ENCODE measurements at regions not wholly inside any gene's neighbourhood (a gene's known extent, or its start where the extent isn't known, plus 50 kb on each side); places are given as distances from the start of the nearest gene placed in this dataset.

DNA sequence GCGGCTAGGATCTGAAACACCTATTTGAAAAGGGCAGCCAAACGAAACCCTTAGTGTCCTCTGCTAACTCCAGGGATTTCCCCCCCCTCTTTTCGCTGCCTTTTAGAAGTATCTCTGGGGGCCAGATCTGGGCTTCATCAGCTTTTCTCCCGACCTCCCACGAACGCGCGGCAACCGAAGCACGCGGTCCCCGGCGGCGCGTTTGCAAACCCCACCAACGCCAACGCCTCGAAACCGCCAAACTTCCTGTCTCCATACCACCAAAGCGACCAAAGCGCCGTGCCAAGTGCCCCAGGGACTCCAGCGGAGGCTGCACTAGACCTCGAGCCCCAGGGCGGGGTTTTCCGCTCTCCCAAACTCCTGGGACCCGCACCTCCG lies 155.8 kb upstream of the FRMD4B start:
- H3K9me3 ChIP-seq (ENCODE audit: insufficient read depth, low read length), result peaks cover 5% of the 10 kb centered on the region; the same call in 1 of the 2 replicates
- DNase-seq (ENCODE audit: low read depth, low spot score), result peak; percentile 8
- H3K27me3 ChIP-seq (ENCODE audit: insufficient read depth, insufficient read length), result peaks cover 40% of the 10 kb centered on the region
- peak overlapping the region; percentile 67 for H3K4me3 ChIP-seq (ENCODE audit: insufficient read length, low read depth)
- H3K4me1 ChIP-seq (ENCODE audit: insufficient read depth, insufficient read length), result peaks cover 2% of the 10 kb centered on the region
- no peaks in the 10 kb centered on the region for H3K36me3 ChIP-seq (ENCODE audit: insufficient read depth, insufficient read length, low read length)
- peak overlapping the region; percentile 78 for H3K9ac ChIP-seq (ENCODE audit: insufficient read length, low read depth)
- TF ChIP-seq SUZ12 (IDR thresholded peaks at IDR 0.05; ENCODE audit: extremely low read depth, insufficient read depth, insufficient read length), result no peak
- TF ChIP-seq ZNF274 (IDR thresholded peaks at IDR 0.05; ENCODE audit: low read depth, low read length), result no peak
- TF ChIP-seq YY1 (IDR thresholded peaks at IDR 0.05; ENCODE audit: insufficient read depth, insufficient read length), result no peak

DNA sequence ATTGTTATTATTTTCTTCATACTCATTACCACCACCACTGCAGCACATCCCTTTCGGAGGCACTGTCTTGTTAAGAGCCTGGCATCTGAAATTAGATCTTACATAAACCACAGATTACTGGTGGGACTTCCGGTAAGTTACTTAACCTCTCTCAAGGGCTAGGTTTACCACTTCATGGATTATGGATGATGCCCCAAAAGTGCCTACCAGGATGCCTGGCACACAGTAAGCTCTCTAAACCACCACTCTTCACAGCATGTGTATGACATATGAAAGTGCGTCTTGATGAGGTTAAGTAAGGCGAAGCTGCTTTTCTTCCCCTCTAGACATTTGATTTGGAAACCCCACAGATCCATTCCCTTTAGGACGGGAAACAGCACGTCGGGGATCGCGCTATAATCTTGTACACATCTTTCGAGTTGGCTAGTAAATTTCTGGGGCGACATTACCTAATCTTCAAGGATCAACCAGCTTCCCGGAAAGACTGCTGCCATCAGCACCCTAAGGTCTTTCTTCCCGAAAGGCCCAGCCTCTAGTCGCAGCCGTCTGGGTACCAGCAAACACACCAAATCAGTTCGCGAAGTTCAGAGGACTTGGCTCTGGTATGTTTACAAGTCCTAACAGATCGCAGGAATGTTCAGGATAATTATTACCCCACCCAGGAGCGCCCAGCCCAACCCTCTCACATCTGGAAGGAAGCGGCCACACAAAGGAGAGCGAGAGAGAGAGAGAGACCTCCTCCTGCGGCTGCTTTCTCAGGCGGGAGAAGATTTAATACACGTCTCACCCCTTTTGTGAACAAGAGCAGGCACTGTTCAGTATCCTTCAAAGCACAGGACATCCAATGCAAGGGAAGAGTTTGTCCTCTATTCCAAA lies 155.1 kb upstream of the FRMD4B start:
- H3K4me1 ChIP-seq (ENCODE audit: insufficient read depth, insufficient read length), result peaks cover 2% of the 10 kb centered on the region
- peak; percentile 1 for DNase-seq (ENCODE audit: low read depth, low spot score)
- peaks cover 40% of the 10 kb centered on the region for H3K27me3 ChIP-seq (ENCODE audit: insufficient read depth, insufficient read length)
- peaks cover 5% of the 10 kb centered on the region; the same call in 1 of the 2 replicates for H3K9me3 ChIP-seq (ENCODE audit: insufficient read depth, low read length)
- H3K9ac ChIP-seq (ENCODE audit: insufficient read length, low read depth), result peak overlapping the region; percentile 78
- TF ChIP-seq SUZ12 (IDR thresholded peaks at IDR 0.05; ENCODE audit: extremely low read depth, insufficient read depth, insufficient read length), result no peak
- TF ChIP-seq ZNF274 (IDR thresholded peaks at IDR 0.05; ENCODE audit: low read depth, low read length), result no peak
- TF ChIP-seq YY1 (IDR thresholded peaks at IDR 0.05; ENCODE audit: insufficient read depth, insufficient read length), result no peak
- peak overlapping the region; percentile 67 for H3K4me3 ChIP-seq (ENCODE audit: insufficient read length, low read depth)
- H3K36me3 ChIP-seq (ENCODE audit: insufficient read depth, insufficient read length, low read length), result no peaks in the 10 kb centered on the region

DNA sequence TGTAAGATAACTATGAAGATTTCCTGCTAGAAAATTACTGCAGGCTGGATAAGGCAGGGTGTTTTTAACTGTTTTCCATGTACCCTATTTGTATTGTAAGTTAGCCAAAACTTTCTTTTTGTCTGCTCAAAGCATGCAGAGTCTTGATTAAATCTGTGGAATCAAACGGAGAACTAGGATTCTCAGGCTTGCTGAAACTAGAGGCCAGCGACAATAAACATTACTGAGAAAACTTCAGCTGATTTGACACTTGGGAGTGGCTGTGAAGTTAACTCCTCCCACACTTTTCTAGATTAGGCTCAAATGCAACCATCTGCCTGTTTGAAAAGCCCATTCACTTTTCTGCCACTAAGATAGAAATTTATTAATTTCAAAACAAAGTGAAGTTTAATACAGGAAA lies 153.2 kb upstream of the FRMD4B start:
- H3K9ac ChIP-seq (ENCODE audit: insufficient read length, low read depth), result no peak overlapping the region
- no peak for TF ChIP-seq SUZ12 (IDR thresholded peaks at IDR 0.05; ENCODE audit: extremely low read depth, insufficient read depth, insufficient read length)
- H3K27me3 ChIP-seq (ENCODE audit: insufficient read depth, insufficient read length), result peaks cover 34% of the 10 kb centered on the region
- H3K9me3 ChIP-seq (ENCODE audit: insufficient read depth, low read length), result peaks cover 4% of the 10 kb centered on the region; the same call in 1 of the 2 replicates
- DNase-seq (ENCODE audit: low read depth, low spot score), result no peak
- no peak overlapping the region for H3K4me3 ChIP-seq (ENCODE audit: insufficient read length, low read depth)
- H3K36me3 ChIP-seq (ENCODE audit: insufficient read depth, insufficient read length, low read length), result no peaks in the 10 kb centered on the region
- H3K4me1 ChIP-seq (ENCODE audit: insufficient read depth, insufficient read length), result peaks cover 2% of the 10 kb centered on the region

DNA sequence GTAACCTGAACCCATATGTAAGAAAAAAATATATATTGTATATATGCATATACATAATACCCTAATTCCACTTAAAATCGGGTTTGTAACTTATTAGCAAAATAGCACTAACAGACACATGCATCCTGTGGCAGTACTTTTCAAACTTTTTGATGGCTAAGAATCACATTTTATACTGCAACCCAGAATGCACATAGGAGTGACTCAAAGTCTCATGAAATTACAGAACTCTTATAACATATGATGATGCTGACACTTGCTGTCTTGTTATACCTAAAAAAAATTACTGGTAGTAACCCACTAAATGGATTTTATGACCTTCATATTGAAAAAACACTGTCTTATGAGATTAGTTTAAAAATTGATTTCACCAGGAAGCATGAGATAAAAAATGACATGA lies 152.4 kb upstream of the FRMD4B start:
- Histone ChIP-seq H3K4me1 (ENCODE audit: insufficient read depth, insufficient read length) (peaks cover 2% of the 10 kb centered on the region), H3K36me3 (ENCODE audit: insufficient read depth, insufficient read length, low read length) (no peaks in the 10 kb centered on the region), H3K9ac (ENCODE audit: insufficient read length, low read depth) (no peak overlapping the region), H3K4me3 (ENCODE audit: insufficient read length, low read depth) (no peak overlapping the region), H3K9me3 (ENCODE audit: insufficient read depth, low read length) (no peaks in the 10 kb centered on the region), H3K27me3 (ENCODE audit: insufficient read depth, insufficient read length) (peaks cover 26% of the 10 kb centered on the region)
- DNase-seq (ENCODE audit: low read depth, low spot score), result no peak
- TF ChIP-seq YY1 (IDR thresholded peaks at IDR 0.05; ENCODE audit: insufficient read depth, insufficient read length) (no peak), ZNF274 (IDR thresholded peaks at IDR 0.05; ENCODE audit: low read depth, low read length) (no peak), SUZ12 (IDR thresholded peaks at IDR 0.05; ENCODE audit: extremely low read depth, insufficient read depth, insufficient read length) (no peak)

DNA sequence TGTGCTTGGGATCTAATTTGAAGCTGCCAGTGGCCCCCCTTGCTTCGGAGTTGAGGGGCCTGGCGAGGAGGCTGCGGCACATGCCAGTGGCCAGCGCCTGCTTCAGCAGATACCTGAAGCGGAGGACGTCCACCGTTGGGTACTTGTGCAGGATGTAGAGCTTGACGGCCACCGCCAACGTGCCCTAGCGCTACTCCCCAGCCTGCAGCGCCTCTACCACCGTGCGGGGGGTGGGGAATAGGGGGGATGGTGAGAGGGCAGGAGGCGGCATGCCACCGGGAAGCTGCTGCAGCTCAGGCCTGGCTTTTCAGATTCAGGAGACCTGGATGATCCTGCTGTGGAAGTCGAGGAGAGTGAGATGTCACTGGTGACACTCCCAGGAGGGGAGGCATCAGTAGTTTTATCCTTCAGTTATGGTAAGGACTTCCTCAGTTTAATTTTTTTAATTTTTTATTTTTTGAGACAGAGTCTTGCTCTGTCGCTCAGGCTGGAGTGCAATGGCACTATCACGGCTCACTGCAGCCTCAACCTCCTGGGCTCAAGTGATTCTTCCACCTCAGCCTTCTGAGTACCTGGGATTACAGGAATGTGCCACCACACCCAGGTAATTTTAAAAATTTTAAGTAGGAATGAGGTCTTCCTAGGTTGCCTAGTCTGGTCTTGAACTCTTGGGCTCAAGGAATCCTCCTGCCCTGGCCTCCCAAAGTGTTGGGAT lies 150.6 kb upstream of the FRMD4B start:
- Histone ChIP-seq H3K9ac (ENCODE audit: insufficient read length, low read depth) (no peak overlapping the region), H3K27me3 (ENCODE audit: insufficient read depth, insufficient read length) (peaks cover 10% of the 10 kb centered on the region), H3K4me3 (ENCODE audit: insufficient read length, low read depth) (no peak overlapping the region), H3K4me1 (ENCODE audit: insufficient read depth, insufficient read length) (no peaks in the 10 kb centered on the region), H3K36me3 (ENCODE audit: insufficient read depth, insufficient read length, low read length) (no peaks in the 10 kb centered on the region), H3K9me3 (ENCODE audit: insufficient read depth, low read length) (no peaks in the 10 kb centered on the region)
- TF ChIP-seq YY1 (IDR thresholded peaks at IDR 0.05; ENCODE audit: insufficient read depth, insufficient read length) (no peak), SUZ12 (IDR thresholded peaks at IDR 0.05; ENCODE audit: extremely low read depth, insufficient read depth, insufficient read length) (no peak), ZNF274 (IDR thresholded peaks at IDR 0.05; ENCODE audit: low read depth, low read length) (no peak)
- DNase-seq (ENCODE audit: low read depth, low spot score), result no peak

DNA sequence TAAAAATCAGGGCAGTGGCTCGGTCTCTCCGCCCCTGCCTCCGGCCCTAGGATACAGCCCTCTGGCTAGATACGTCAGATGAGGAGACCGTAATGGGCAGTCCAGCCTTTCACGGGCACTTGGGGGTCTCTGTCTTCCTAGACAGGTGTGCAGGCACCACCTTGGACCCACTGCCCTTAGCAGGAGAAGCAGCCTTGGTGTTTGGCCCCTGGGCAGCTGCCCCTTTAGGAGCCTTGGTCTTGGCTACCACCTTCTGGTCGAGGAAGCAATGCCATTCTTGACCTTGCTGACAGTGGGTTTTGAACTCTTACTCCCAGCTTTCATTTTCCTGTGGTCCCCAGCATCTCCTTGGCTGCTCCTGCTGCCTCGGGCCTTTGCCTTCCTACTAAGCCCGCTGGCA lies 149.7 kb upstream of the FRMD4B start:
- TF ChIP-seq SUZ12 (IDR thresholded peaks at IDR 0.05; ENCODE audit: extremely low read depth, insufficient read depth, insufficient read length) (no peak), ZNF274 (IDR thresholded peaks at IDR 0.05; ENCODE audit: low read depth, low read length) (no peak), YY1 (IDR thresholded peaks at IDR 0.05; ENCODE audit: insufficient read depth, insufficient read length) (no peak)
- no peak for DNase-seq (ENCODE audit: low read depth, low spot score)
- Histone ChIP-seq H3K36me3 (ENCODE audit: insufficient read depth, insufficient read length, low read length) (no peaks in the 10 kb centered on the region), H3K4me3 (ENCODE audit: insufficient read length, low read depth) (no peak overlapping the region), H3K27me3 (ENCODE audit: insufficient read depth, insufficient read length) (peaks cover 1% of the 10 kb centered on the region), H3K9ac (ENCODE audit: insufficient read length, low read depth) (no peak overlapping the region), H3K4me1 (ENCODE audit: insufficient read depth, insufficient read length) (no peaks in the 10 kb centered on the region), H3K9me3 (ENCODE audit: insufficient read depth, low read length) (no peaks in the 10 kb centered on the region)

DNA sequence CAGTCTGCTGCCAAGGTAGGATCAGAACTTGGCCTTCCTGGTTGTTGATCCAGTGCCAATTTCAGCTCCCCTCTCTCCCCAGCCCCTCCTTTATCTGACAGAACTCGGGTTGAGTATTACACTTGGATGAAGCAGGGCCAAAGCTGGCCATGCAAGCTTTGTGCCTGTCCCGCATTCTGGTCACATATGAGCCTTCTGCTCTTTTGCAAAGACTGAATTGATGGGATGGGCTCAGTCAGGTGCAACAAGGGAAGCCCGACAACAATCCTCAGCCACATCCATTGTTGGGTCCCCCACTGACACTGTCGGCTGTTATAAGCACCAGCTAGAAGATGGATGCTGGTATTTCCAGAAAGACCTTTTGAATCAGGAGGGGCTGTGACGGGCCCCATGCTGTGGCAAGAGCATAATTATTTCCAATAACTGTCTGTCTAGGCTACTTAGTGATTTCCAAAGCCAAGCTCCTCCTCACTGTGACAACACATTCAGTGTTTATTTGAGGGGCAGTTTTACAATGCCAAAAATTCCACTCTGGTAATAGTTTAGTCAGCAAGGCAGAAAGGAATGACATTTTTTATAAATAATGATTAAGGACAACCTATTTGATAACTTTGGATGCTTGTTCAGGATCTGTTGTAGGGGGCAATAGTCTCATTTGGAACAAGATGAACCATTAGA lies 146.8 kb upstream of the FRMD4B start:
- Histone ChIP-seq H3K4me1 (ENCODE audit: insufficient read depth, insufficient read length) (no peaks in the 10 kb centered on the region), H3K4me3 (ENCODE audit: insufficient read length, low read depth) (no peak overlapping the region), H3K27me3 (ENCODE audit: insufficient read depth, insufficient read length) (no peaks in the 10 kb centered on the region), H3K9me3 (ENCODE audit: insufficient read depth, low read length) (no peaks in the 10 kb centered on the region), H3K36me3 (ENCODE audit: insufficient read depth, insufficient read length, low read length) (no peaks in the 10 kb centered on the region), H3K9ac (ENCODE audit: insufficient read length, low read depth) (no peak overlapping the region)
- TF ChIP-seq ZNF274 (IDR thresholded peaks at IDR 0.05; ENCODE audit: low read depth, low read length) (no peak), YY1 (IDR thresholded peaks at IDR 0.05; ENCODE audit: insufficient read depth, insufficient read length) (no peak), SUZ12 (IDR thresholded peaks at IDR 0.05; ENCODE audit: extremely low read depth, insufficient read depth, insufficient read length) (no peak)
- no peak for DNase-seq (ENCODE audit: low read depth, low spot score)
